ENCODE measurements at regions not wholly inside any gene's neighbourhood (a gene's known extent, or its start where the extent isn't known, plus 50 kb on each side); places are given as distances from the start of the nearest gene placed in this dataset.

DNA sequence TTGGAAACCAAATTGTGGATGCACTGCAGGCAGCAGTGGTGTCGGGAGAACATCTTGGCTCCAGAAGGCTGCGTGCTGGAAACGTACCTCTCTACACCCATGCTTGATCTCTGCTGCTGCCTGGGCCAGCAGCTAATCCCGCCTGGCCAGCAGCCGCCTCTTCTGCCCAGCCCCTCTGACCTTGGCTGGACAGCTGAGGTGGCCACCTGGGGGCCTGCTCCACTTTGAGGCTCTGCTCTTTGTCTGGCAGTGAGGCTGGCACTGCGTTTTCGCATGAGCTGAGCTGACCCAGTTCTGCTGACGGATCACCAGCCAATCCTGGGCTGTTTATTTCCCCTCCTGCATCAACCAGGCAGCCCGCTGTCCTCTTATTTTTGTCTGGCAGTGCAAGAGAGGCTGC lies 154.9 kb downstream of the TENT4A start:
- DNase-seq = peak in 55 of 58 donors; percentile 7 to 87 (median 61)

DNA sequence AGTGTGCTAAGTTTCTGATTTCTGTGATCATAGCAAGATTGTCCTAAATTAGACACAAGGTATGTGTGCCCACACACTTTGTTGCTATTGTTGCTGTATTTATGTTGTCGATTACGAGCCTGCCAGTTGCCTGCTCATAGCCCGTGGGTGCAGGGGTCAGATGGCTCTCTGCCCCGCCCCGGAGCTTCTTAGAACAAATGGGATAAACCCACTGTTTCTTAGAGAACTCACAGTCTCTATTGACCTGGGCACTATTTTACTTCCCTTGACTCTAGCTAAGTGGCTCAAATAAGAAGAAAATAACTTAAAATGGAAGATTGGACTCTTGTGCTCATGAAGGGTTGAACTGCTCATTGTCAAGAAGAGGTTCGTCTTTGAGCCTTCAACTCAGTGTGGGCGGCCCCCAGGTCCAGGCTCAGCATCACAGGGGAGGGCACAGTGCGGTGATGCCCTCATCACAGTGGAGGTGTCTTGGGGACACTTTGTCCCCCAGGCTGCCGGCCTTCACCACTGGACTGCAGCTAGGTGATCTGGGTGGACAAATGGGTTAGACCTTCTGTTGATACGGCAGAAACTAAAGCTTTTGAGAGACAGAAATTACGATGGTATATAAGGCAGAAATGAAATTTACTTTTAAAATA lies 155.5 kb downstream of the TENT4A start:
- no peak for DNase-seq

- DNase-seq = no peak
These were observed 156.4 kb downstream of the TENT4A start for GRCh38 chr5:6869677-6870076.

DNA sequence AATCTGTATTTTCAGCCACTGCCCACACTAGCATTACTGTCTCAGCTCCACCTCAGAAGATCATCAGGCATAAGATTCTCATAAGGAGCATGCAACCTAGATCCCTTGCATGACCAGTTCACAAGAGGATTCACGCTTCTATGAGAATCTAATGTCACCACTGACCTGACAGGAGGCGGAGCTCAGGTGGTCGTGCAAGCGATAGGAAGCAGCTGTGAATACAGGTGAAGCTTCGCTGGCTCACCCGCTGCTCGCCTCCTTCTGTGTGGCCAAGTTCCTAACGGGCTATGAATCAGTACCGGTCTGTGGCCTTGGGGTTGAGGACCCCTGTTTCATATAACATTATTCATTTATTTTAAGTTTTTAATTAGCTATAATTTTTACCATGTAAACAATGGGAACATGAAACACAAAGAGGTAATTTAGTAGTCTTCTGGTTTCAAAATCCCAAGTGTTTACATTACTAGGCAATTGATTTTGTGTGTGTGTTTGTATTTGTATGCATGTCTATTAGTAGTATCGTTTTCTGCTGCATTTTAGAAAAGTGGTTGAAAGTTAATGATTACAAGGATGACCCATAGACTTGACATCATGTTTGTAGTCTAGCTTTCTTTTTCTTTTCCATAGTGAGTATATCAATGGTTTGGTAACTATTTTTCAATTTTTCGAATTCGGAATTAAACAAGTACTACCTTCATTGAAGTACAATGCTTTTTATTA lies 159.4 kb downstream of the TENT4A start:
- no peak for DNase-seq

DNA sequence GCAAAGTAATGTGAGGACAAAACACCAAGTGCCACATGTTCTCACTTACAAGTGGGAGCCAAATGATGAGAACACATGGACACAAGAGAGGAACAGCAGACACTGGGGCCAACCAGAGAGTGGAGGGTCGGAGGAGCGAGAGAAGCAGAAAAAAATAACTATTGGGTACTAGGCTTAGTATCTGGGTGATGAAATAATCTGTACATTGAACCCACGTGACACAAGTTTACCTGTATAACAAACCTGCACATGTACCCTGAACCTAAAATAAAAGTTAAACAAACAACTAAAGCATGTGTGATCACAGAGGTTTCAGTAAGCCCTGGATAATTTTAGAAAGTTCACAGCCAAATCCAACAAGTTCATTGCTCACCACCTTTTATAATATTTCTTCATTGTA lies 160.1 kb downstream of the TENT4A start:
- DNase-seq = no peak

- DNase-seq = no peak
These were observed 162.1 kb downstream of the TENT4A start for GRCh38 chr5:6875376-6875775.

DNA sequence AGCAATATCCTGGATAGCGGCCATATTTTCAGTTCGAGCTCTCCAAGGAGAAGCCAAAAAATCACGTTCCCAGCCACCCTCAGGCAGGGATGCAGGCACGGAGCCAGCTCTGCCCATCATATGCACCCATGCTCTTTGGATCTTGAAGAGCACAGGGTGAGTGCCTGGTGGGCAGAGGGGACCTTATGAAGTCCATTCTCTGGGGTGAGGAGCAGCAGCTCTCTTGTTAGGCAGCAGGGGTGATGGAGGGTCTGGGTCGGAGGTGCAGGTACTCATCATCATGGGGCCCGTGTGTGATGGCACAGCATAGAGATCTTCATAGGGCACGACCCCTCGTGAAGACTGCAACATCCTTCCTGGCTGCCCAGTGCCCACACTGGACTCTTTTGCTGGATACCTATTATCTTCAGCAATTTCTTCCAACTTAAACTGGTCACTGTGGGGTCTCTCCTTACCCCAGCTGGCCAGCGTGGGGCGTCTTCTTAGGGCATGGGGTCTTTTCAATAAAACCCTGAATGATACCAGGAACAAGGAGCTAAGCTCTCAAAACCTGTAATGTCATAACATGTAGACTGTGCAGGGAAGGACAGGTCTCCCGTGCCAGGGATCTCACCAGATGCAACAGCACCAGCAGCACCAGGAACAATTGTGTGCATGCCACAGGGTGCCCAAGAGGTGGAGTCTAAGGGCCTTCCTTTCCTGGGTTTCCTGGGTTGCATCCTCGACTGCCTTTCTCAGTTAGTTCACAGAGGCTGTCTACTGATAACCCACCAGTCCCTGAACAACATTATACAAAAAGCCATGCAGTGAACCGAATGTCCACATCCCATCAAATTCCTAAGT lies 165.0 kb downstream of the TENT4A start:
- DNase-seq = no peak

GRCh38 chr5:6885581-6885980 lies 172.3 kb downstream of the TENT4A start:
- DNase-seq = no peak

GRCh38 chr5:6886866-6887265 lies 173.6 kb downstream of the TENT4A start:
- no peak for DNase-seq

DNA sequence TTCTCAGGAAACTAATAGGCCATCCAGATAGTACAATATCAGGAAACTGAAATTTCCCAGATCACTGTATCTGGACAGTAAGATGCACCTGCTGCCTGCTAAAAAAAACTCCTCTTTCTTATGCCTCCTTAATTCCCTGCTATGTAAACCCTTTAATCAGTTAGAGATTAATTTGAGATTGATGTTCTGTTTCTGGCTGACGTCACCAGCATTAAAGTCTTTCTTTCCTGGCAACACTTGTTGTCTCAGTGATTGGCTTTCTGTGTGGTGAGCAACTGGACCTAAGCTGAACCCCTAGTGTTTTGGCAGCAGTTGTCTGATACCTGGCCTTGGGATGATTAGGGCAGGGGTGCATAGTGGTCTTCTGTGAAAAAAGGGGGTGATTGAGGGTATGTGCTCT lies 175.8 kb downstream of the TENT4A start:
- DNase-seq = no peak

- DNase-seq = no peak
These were observed 186.0 kb downstream of the TENT4A start for GRCh38 chr5:6899221-6899620.

DNA sequence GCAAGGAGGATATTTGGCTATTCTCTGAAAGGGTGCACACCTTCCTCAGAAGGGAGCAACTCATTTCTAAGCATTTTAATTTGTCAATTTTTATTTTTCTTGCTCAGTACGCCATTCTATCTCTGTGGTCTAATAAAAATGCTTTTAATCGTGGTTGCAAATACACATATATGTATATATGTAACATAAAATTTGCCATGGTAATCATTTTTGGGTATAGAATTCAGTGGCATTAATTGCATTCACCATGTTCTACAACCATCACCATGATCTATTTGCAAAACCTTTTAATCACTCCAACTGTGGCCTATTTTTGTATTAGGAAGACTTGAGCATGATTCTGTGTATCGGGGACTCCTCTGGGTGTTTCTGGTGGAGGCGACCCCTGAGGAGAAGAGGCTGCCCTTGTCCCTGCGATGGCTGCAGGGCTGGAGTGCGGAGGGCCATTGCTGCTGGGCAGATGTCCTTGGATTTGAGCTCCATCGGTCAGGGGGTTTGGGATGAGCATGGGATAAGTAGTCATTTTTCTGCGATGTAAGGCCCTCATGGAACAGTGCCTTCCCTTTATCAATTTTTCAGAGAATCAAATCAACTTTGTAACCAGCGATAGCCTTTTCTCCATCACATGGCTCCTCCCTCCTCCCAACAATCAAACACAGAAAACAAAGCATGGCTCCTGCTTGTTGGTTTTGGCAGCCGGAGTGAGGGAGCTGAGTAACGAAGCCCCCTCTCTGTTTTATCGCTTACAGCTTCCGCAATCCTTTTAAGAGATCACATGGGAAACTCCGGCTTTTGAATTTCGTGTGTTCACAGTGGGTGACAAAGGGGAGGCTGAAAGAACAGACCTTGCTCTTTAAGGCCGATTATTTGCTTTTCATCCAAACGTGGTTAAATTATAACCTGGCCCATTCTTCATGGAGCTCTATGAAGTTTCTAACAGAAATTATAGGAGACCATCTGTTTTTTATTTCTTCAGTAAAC lies 187.3 kb downstream of the TENT4A start:
- no peak for DNase-seq

DNA sequence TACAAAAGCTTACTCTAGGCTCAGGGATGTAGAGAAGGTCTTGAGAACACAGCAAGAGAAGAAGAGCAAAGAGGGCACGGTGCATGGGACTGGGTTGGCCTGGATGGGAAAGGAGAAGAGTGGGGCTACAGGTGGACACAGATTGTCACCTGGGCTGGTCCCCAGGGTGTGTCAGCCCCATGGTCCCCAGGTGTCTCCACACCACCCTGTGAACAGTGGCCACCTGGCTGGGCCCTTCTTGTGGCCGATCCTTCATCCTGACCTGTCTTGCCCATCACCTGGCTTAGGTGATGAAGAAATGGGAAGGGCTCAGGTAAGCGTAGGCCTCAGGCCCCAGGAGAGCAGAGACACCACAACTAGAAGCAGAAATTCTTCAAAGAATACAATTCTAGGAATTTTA lies 188.9 kb downstream of the TENT4A start:
- no peak for DNase-seq

- peak in 48 of 58 donors; percentile 2 to 82 (median 40) for DNase-seq
These were observed 189.4 kb downstream of the TENT4A start for GRCh38 chr5:6902597-6902996.

DNA sequence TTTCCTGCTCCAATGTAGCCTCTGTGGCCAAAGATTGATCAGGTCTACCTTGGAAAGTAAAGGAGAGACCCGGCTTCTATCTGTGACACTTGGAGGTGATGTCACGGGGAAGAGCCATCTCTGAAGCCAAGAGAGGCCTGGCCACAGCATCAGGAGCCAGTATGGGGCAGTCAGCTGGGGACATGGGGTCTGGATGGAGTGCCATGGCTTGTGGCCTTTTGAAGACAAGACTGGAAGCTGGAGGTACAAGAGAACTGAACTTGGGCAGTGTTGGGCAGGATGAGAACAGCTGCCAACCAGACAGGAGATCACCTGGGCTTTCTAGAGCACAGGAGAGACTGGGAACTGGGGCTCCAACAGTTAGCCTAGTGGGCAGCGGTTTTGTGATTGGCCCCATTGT lies 190.7 kb downstream of the TENT4A start:
- no peak for DNase-seq

GRCh38 chr5:6904860-6905259 lies 191.6 kb downstream of the TENT4A start:
- no peak for DNase-seq

GRCh38 chr5:6905423-6905822 lies 192.2 kb downstream of the TENT4A start:
- no peak for DNase-seq

DNA sequence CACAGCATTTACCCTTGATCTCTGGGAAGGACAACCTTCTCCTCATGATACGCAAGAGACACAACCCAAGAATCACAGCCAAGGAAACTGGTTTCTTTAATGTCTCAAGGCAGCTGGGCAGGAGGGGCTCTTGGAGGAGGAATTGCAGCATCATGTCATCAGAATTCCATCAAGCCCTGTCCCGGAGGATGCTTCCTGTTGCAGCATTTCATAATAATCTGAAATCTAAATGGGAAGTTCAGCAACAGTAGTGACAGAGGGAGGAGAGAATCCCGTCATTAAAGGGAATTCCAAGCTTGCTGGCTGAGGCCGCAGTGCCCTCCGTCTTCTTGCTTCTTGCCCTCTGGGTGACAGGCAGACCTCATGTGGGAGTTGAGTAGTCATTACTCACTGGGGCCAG lies 192.7 kb downstream of the TENT4A start:
- no peak for DNase-seq

- no peak for DNase-seq
These were observed 194.2 kb downstream of the TENT4A start for GRCh38 chr5:6907320-6907918.

- DNase-seq = peak in 1 of 58 donors; percentile 38
These were observed 196.7 kb downstream of the TENT4A start for GRCh38 chr5:6909901-6910300.

GRCh38 chr5:6910950-6911349 lies 197.7 kb downstream of the TENT4A start:
- DNase-seq = no peak

All from anterior cingulate cortex (tissue), 58 donors.